ENCODE measurements at regions not wholly inside any gene's neighbourhood (a gene's known extent, or its start where the extent isn't known, plus 50 kb on each side); places are given as distances from the start of the nearest gene placed in this dataset.

GRCh38 chr3:109480014-109480413 lies 142.7 kb upstream of the DPPA4 start:
- Histone ChIP-seq H3K27ac (ENCODE audit: low read length in 2 of 2) (no peak overlapping the region), H4K20me1 (ENCODE audit: control insufficient read depth, insufficient read depth, low read length, poor library complexity, severe bottlenecking) (no peaks in the 10 kb centered on the region), H3K36me3 (replicated peaks in 1 of 2; ENCODE audit: control extremely low read depth in 1 of 2, control insufficient read depth in 1 of 2, extremely low read depth in 1 of 2, insufficient read depth in 2 of 2, low read length in 1 of 2) (no peaks in the 10 kb centered on the region), H2AFZ (ENCODE audit: insufficient read depth, low read depth, low read length, poor library complexity, severe bottlenecking) (no peak overlapping the region), H3K9ac (ENCODE audit: low read length) (no peak overlapping the region), H3K9me3 (ENCODE audit: control extremely low read depth in 1 of 3, control insufficient read depth in 2 of 3, insufficient read depth in 1 of 3, low read length in 2 of 3) (peaks cover 0 to 1% (median 0%) of the 10 kb centered on the region in 3 donors), H3K79me2 (ENCODE audit: control insufficient read depth, insufficient read depth, low read length) (no peaks in the 10 kb centered on the region), H3K27me3 (replicated peaks in 1 of 4; ENCODE audit: control extremely low read depth in 1 of 4, control insufficient read depth in 3 of 4, insufficient read depth in 4 of 4, low read length in 3 of 4) (no peaks in the 10 kb centered on the region), H3K4me2 (replicated peaks; ENCODE audit: low read depth, low read length, poor library complexity, severe bottlenecking) (no peak overlapping the region), H3K4me3 (ENCODE audit: control extremely low read depth in 1 of 5, extremely low read depth in 1 of 5, insufficient read depth in 1 of 5, low read depth in 2 of 5, low read length in 4 of 5) (no peak overlapping the region), H3K4me1 (ENCODE audit: control insufficient read depth in 2 of 2, insufficient read depth in 2 of 2, low read length in 2 of 2) (no peaks in the 10 kb centered on the region)
- intact Hi-C loops (cut with micrococcal nuclease) = no loop called here
- Mint-ChIP-seq H3K27me3 (no peaks in the 10 kb centered on the region), H3K4me1 (no peaks in the 10 kb centered on the region), H3K27ac (no peak overlapping the region), H3K9me3 (ENCODE audit: insufficient read depth) (no peaks in the 10 kb centered on the region), H3K4me3 (no peak overlapping the region)
- POLR2A ChIA-PET = no interaction called here
- CTCF ChIA-PET = no interaction called here
- DNase-seq = no peak
- ATAC-seq (ENCODE audit: low read depth) = no peak
- WGBS (ENCODE audit: insufficient coverage) = 100% methylated on average over 1 of the region's 1 CpG
- TF ChIP-seq CTCF (IDR thresholded peaks at IDR 0.05) = no peak
- no peak for TF ChIP-seq EZH2 (IDR thresholded peaks at IDR 0.05; ENCODE audit: borderline replicate concordance, insufficient read depth, low read depth, low read length, poor library complexity, severe bottlenecking)

- no peaks in the 10 kb centered on the region for H3K4me1 ChIP-seq (ENCODE audit: control insufficient read depth in 2 of 2, insufficient read depth in 2 of 2, low read length in 2 of 2)
- ChIA-PET CTCF (no interaction called here), POLR2A (no interaction called here)
- H3K9me3 ChIP-seq (ENCODE audit: control extremely low read depth in 1 of 3, control insufficient read depth in 2 of 3, insufficient read depth in 1 of 3, low read length in 2 of 3) = peaks cover 0 to 6% (median 1%) of the 10 kb centered on the region in 3 donors
- Mint-ChIP-seq H3K4me3 (no peak overlapping the region), H3K9me3 (ENCODE audit: insufficient read depth) (no peaks in the 10 kb centered on the region), H3K27me3 (no peaks in the 10 kb centered on the region), H3K27ac (no peak overlapping the region), H3K4me1 (no peaks in the 10 kb centered on the region)
- H3K9ac ChIP-seq (ENCODE audit: low read length) = no peak overlapping the region
- intact Hi-C loops (cut with micrococcal nuclease) = no loop called here
- H3K79me2 ChIP-seq (ENCODE audit: control insufficient read depth, insufficient read depth, low read length) = no peaks in the 10 kb centered on the region
- no CpG with 5 or more reads among the region's 1 CpG for WGBS (ENCODE audit: insufficient coverage)
- no peak for ATAC-seq (ENCODE audit: low read depth)
- no peak overlapping the region for H3K4me2 ChIP-seq (replicated peaks; ENCODE audit: low read depth, low read length, poor library complexity, severe bottlenecking)
- no peaks in the 10 kb centered on the region for H3K27me3 ChIP-seq (replicated peaks in 1 of 4; ENCODE audit: control extremely low read depth in 1 of 4, control insufficient read depth in 3 of 4, insufficient read depth in 4 of 4, low read length in 3 of 4)
- no peaks in the 10 kb centered on the region for H4K20me1 ChIP-seq (ENCODE audit: control insufficient read depth, insufficient read depth, low read length, poor library complexity, severe bottlenecking)
- TF ChIP-seq EZH2 (IDR thresholded peaks at IDR 0.05; ENCODE audit: borderline replicate concordance, insufficient read depth, low read depth, low read length, poor library complexity, severe bottlenecking) (no peak), CTCF (IDR thresholded peaks at IDR 0.05) (no peak)
- no peak overlapping the region for H2AFZ ChIP-seq (ENCODE audit: insufficient read depth, low read depth, low read length, poor library complexity, severe bottlenecking)
- H3K4me3 ChIP-seq (ENCODE audit: control extremely low read depth in 1 of 5, extremely low read depth in 1 of 5, insufficient read depth in 1 of 5, low read depth in 2 of 5, low read length in 4 of 5) = no peak overlapping the region
- H3K36me3 ChIP-seq (replicated peaks in 1 of 2; ENCODE audit: control extremely low read depth in 1 of 2, control insufficient read depth in 1 of 2, extremely low read depth in 1 of 2, insufficient read depth in 2 of 2, low read length in 1 of 2) = no peaks in the 10 kb centered on the region
- no peak for DNase-seq
- H3K27ac ChIP-seq (ENCODE audit: low read length in 2 of 2) = no peak overlapping the region
These were observed 141.3 kb upstream of the DPPA4 start for GRCh38 chr3:109478614-109479013.

All from B cell (primary cell).